Activated CD4-positive, alpha-beta T cell treated with anti-CD3 and anti-CD28 coated beads, Interleukin-2, amount 50 U/mL, for 48 hours (primary cell): ENCODE measurements at regions not wholly inside any gene's neighbourhood (a gene's known extent, or its start where the extent isn't known, plus 50 kb on each side); places are given as distances from the start of the nearest gene placed in this dataset.
"Not testable (repeated sequence)": the region's sequence is repeated elsewhere in the genome, so short reads cannot be mapped to it uniquely, and the experiment has no call there.

Source experiments
- DNase-seq, 2 experiments: peaks; one replicate each; pipeline ENCODE4 v3.0.0-alpha.2; 2020

DNA sequence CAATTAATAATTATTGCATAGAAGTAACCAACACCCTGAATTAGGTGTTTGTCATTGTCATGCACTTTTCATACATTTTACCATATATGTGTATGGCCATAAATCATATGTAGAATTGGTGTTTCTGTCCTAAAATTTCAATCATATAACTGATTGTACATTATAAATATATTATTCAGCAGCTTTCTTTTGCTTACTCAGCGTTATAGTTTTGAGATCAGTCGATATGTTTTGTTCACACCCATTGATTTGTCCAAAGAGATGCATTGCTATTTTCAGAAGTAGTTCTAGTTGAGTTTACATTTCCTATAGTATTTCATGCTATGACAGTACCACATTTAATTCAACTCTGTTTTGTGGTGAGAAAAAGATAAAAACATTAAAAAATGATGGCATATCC is 50.5 kb upstream of the PARP4 start:
- no peak for DNase-seq

DNA sequence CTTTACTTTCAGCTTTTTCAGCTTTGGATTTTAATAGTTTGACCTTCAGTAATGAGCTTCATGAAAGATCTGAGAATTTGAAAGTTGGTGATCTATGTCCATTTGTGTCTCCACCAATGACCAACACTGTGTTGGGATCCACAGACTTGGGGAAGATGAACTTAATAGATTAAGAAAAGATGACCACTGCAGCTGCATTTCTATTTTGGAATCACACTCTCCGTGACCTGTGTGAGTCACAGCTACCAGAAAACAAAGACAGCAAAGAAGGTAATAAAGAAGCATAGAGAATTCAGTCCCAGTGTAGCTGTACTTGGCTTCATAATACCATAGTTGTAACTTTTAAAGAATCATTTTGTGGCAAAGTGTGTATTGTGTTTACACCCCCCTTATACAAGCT is 51.4 kb upstream of the PARP4 start:
- not testable (repeated sequence) for DNase-seq

DNA sequence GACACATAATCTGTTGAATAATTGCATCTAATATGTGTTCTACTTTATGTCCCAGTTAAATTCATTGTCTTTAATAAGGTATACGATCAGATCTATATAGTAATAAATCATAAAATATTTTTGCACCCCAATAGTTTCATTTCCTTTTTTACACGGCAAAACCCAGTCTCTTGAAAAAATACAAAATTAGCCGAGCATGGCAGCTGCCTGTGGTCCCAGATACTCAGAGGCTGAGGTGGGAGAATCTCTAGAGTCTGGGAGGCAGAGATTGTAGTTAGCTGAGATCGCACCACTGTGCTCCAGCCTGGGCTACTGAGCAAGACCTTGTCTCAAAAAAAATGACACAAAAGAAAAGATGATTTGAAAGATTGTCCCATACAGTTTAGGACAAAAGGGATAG is 52.3 kb upstream of the PARP4 start:
- DNase-seq, result no peak

DNA sequence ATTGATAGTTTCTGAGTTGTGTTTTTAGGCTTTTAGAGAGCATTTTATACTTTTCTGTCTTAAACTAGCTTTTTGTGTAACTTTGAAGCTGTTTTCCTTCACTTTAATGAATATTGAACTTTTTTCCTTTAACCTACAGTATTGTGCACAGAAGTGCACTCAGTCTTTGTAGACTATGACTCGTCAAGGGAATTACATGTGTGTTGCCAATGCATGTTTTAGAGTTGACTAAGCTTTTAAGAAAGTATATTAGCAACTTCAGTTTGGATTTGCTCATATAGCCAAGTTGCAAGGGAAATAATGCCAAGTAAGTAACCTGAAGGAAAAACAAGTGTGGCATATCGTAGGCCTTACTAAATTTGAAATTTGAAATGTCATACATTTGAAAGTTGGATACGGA is 55.0 kb upstream of the PARP4 start:
- not testable (repeated sequence) for DNase-seq

DNA sequence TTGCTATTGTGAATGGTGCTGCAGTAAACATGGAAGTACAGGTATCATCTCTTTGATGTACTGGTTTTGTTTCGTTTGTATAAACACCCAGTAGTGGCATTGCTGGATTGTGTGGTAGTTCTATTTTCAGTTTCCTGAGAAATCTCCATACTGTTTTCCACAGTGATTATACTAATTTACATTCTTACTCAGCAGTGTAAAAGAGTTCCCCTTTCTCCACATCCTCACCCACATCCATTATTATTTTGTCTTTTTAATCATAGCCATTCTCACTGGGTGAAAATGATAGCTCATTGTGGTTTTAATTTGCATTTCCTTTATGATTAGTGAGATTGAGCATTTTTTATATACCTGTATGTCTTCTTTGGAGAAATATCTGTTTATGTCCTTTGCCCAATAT is 62.3 kb upstream of the PARP4 start:
- no peak for DNase-seq

DNA sequence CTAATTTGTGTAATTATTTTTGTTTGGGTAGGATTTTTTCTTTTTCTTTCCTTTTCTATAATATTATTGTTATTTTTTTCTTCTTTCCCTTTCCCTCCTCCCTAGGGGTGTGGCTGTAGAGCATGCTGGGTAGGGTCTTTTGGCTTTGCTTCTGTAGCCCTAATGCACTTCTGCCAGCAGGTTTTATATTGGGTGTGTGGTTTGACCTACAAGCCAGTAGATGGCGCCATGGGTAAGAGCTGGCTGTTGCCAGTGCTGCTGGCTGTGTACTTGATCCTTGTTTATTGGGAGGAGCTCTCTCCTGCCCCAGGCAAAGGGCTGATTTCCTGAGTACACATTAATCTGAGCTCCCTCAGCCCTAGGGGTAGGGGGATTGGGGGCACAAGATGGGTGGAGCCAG is 67.7 kb upstream of the PARP4 start:
- DNase-seq, result not testable (repeated sequence)

DNA sequence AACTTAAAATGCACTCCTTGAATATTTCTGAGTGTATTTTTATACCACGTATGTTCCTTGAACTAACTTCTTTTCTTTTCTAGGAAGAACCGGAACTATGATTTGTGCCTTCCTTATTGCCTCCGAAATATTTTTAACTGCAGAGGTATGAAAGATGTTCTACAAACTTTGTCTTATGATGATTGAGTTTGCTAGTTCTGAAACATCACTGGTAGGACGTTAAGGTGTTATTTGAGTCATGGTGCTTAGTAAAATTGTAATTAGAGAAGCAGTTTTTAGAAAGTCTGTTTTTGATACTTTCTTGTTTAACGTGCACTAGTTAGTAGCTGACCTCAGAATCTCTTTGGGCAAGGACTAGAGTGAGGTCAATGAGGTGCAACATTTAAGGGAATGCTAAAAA is 69.0 kb upstream of the PARP4 start:
- DNase-seq, result not testable (repeated sequence)

DNA sequence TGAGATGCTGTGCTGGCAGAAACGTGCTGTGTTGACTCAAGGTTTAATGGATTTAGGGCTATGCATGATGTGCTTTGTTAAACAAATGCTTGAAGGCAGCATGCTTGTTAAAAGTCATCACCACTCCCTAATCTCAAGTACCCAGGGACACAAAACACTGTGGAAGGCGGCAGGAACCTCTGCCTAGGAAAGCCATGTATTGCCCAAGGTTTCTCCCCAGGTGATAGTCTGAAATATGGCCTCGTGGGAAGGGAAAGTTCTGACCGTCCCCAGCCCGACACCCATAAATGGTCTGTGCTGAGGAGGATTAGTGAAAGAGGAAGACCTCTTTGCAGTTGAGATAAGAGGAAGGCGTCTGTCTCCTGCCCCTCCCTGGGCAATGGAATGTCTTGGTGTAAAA is 79.1 kb upstream of the PARP4 start:
- DNase-seq, result not testable (repeated sequence)

DNA sequence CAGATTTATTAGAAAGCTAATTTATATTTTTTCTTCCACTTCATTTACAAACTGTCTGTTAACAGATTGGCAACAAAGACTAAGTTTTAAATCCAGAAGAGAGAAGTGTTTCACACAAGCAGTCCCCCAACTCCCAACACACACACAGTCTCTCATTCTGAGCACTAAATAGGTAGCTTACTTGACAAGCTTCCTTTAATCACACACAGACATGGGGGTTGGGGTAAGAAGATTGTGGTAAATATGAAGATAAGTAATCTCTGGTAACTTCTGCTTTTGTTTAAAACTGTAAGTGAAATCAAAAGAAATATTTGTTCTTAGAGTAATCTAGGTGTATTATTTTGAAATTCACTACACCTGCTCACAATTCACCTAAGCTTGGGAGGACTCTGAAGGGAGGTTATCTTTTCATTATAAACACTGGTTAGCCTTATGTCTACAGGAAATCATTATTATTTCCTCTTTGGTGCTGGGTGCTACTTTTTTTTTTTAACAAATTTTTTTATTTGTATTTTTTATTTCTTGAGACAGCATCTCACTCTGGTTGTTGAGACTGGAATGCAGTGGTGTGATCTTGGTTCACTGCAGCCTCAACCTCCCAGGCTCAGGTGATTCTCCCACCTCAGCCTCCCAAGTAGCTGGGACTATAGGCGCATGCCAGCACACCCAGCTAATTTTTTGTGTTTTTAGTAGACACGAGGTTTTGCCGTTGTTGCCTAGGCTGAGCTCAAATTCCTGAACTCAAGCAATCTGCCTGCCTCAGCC is 82.1 kb upstream of the ATP12A start:
- DNase-seq, result not testable (repeated sequence)

DNA sequence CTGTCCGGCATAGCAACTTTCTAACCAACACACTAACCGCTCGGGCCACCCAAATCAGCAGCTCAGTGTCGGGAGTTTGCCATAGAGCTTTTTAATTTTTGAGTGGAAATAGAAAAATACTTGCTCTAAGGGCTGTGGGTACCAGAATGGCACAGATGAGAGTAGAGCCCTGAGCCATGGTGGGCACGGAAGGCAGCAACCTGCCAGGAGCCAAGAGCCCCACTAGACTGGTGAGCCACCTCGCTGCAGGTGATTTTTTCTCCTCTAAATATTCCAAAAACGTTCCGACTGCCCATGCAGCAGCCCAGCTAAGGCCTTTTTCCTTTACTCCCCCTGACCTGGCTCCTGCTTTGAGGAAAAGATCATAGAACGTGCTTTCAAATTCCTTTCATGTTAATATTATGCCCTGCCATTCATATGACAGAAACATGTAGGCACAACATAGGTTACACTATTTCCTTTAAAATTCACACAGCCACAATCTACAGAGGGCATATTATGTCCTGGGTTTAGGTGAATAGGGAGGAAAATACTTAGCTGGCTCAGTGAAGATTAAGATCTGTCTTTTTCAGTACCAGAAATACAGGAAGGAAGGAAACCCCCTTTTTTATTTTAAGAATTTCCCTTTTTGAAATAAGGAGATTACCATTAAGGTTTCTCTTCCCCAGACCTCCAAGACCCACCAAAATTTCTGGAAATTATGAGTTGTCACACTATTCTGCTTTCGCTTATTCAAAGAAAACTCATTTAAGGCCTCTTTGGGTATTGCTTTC is 81.0 kb upstream of the ATP12A start:
- not testable (repeated sequence) for DNase-seq

DNA sequence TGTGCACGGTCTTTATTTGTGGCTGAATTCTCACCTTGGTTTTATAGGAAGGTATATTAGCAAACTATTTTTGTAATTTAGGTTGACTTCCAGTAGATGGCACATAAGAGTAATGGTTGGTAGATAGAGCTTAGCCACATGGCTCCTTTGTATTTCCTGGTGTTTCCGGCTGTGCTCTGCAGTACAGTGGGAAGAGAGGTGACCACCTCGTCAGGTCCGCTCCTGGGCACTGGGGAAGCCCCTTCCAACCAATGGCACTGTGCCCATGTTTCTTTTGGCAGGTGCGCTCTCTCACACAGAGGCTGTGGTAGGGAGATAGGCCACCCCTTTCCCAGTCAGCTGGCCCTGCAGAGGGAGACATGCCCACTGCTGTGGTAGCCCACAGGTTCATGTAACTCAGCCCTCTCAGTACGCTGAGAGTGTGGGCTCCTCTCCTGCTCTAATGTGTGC is 74.3 kb upstream of the ATP12A start:
- DNase-seq, result no peak

DNA sequence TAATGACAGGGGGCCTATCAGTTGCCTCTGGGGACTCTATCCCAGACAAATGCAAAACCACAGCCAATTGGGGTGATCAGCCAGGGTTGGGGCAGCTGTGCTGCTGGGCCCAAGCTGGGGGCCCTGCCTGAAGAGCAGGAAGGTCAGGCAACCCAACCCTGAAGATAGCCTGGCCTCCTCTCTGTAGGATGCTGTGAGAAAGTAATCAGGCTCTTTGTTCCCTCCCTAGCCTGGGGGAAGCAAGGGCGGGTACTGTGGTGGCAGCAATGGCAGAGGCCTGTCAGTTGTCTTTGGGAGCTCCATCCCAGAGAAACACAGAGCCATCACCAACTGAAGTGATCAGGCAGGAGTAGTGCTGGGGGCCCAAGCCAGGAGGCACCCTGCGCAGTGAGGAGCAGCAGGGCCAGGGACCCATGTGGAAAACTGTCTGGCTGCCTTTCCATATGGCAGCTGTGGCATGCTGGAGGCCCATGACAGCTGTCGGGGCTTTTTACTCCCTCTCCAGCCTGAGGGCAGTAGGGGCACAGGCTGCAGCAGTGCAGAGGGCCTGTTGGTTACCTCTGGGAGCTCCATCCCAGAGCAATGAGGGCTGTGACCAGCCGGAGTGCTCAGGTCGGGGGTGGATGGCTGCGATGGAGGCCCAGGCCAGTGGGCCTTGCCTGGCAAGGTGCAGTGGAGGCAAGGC is 73.6 kb upstream of the ATP12A start:
- no peak for DNase-seq

DNA sequence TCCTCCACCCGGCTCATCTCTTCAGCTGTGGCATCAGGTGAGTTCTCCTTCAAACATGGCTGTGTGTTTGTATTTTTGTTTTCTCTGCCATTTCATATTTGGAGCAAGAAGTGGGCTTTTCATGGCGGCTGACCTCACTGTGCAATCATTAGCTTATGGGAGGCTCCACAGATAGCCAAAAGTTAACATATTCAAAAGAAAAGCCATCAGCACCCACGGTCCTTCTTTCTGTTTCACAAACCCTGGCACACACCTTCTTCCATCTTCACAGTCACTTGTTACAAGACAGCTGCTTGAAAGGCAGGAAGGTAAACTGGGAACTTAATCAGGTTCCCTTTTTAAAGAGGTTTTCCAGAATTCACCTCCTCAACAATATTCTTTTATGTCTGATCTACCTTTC is 69.3 kb upstream of the ATP12A start:
- DNase-seq, result no peak

DNA sequence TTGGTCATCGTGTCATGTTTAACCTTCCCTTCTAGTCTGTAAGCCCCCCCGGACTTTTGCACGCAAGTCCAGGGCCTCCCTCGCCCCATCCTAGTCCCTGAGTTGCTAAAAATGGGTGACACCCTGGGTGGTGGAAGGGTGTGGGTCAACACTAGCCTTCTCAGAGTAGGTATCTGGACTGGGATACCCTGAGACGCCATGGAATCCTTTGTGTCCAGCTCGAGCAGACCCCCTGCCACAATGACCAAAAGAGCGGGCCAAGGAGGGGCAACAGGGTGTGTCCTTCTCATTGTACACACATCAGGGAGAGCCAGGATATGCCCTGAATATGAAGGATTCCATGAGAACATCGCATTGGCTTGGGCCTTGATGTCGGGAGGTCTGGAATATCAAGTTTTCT is 67.5 kb upstream of the ATP12A start:
- DNase-seq, result no peak

DNA sequence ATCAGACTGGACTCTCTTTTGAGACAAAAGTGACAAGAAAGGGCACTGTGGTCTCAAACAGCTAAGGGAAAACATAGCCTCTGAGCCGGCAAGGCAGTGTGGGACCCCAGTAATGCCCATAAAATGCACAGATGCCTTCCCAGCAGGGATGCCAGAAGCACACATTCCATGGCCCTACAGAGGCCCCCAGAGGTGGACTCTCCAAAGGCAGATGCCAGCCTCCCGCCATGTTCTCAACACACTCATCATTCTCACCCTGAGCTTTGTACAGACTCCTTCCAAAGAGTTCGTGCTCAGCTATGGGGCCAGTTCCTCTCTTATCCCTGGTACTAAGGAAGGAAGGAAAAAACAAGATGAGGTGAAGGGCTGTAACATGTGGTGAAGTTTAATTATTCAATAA is 67.1 kb upstream of the ATP12A start:
- DNase-seq, result no peak

DNA sequence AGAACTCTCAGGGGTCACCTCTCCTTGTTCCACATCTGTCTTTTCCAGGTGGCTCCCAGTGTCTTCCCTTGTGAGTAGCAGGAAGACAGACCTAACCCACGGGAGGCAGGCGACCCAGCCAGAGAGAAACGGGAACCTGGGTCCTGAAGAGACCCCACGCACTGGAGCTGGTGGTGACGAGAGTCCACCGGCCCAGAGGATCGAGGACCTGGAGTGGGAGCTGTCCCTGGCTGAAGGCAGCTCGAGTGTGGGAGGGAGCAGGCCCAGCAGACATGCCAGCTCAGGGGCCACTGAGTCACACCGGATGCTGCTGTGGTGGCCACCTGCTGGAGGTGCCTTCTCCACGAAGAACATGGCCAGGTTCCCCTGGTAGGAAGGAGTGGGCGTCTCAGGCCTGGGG is 66.5 kb upstream of the ATP12A start:
- no peak for DNase-seq

DNA sequence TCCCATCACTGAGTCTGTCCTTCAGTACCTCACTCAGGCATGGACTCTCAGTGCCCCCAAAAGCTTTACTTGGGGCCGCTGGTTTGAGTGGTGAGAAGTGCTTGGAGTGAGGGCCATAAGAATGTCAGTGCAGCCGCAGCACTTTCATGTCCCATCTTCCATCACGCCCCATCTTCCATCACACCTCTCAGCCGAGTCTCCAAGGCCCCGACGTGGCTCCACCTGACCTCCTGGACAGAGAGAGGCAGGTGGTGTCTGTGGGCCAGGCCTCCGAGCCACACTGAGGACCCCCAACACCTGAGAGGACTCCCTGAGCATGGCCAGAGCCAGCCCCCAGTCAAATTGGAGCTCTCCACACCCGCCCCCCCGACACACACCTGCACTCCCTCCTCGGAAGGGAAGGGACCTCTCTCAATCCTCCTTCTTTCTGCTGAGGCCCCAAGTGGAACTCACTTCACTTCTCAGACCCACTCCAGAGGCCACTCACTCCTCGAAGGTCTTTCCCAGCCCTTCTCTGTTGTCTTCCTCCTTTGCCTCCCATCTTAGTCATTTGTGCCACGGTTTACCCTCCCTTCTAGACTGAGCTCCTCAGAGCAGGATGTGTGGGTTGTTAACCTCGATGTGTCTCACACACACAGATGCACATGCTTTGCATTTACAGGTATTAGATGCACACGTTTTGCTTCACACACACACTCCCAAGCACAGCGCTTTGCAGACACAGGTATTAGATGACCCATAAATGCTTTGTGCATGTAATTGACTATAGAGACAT is 65.7 kb upstream of the ATP12A start:
- DNase-seq, result no peak

DNA sequence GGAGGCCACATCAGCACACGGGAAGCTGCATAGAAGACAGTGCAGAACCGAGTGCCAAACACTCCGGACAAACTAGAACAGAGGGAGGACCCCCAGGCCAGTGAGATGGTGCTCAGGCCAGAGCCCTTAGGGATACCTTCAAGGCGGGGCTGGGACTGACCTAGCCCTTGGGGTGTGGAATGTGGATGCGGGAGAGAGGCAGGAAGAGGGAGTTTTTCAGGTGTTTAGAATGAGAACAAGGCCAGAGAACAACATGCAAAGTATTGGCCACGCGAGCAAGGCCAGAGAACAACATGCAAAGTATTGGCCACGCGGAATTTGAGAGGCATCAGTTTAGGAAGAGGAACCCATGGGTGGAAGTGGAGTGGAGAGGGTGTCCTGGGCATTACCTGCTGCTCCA is 65.1 kb upstream of the ATP12A start:
- no peak for DNase-seq

DNA sequence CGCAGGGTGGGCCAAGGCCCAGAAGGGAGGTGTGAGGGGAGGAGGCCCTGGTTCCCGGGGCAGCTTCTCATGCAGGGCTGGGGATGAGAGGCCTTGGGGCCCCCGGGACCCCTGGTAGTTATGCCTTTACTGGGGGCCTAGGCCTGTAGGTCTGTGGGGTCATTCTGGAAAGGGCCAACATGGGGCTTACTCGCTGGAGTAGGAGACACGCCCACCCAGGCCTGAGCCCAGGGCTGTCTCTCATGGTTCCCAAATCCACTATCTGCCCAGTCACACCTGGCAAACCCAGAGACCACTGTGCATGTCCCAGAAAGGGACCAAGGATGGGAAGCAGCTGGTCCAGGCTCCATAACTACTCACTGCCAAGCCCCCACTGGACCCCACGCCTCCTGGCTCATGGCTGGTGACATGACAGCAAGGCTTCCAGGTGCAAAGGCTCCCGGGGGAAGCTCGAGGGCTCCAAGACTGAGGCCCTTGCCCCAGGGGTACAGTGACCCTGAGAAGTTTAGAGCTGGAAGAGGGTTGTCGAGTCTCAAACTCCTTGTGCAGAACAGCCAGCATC is 64.2 kb upstream of the ATP12A start:
- DNase-seq, result no peak

DNA sequence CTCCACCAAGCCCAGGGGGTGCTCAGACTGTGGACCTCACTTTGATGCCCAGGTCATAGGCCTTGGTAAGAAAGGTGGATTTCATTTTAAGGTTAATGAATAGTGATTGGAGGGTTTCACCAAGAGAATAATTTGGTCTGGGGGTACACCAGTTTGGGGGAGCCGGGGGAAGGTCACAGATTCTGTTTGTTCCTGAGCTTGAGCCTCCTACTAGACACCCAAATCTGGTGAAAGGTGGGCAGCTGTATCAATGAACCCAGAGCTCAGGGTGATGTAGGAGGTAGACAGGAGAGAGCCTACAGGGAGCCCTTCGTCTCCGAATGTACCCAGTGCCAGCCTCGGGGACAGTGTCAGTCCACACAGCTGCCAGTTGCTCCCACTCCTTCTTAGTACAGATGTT is 63.7 kb upstream of the ATP12A start:
- DNase-seq, result no peak

DNA sequence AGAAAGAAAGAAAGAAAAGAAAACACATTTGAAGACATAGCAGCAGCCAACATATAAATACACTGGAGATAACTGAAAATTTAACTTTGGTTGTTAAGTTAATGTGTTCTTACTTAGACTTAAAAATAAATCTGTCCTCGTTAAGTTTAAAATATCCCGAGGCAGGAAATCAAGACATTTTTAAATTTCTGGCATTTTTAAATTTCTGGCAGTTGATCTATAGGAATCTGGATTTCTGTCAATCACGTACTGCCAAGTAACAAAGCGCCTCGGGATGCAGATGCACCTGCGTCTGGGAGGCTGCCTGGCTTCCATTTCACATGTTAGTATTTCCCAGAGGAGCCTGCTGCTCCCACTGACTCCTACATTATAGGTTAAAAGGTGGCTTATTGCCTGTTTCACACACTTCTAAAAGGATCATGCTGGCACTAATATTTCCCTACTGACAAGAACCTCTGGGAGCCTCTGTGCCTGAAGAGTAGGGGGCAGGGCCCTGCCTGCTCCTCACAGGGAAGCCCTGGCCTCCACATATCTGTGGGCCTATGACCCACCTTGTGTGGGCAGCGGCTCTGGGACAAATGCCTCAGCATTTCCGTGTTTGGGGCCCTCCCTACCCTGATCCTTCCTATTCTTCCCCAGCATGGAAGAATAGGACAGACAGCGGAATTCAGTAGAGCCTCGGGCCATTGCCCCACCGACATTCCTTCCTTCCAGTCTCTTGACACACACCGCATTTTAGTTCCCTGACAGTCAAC is 62.8 kb upstream of the ATP12A start:
- DNase-seq, result no peak
